ENCODE measurements at regions not wholly inside any gene's neighbourhood (a gene's known extent, or its start where the extent isn't known, plus 50 kb on each side); places are given as distances from the start of the nearest gene placed in this dataset.

- TF ChIP-seq RAD21 (IDR thresholded peaks at IDR 0.05; ENCODE audit: low read depth): no peak
- TF ChIP-seq YY1 (IDR thresholded peaks at IDR 0.05; ENCODE audit: low read depth): no peak
- no peak for TF ChIP-seq REST (IDR thresholded peaks at IDR 0.05; ENCODE audit: low read depth)
- TF ChIP-seq MAX (IDR thresholded peaks at IDR 0.05): no peak
- TF ChIP-seq EP300 (IDR thresholded peaks at IDR 0.05; ENCODE audit: borderline replicate concordance): no peak
- TF ChIP-seq FOXM1 (IDR thresholded peaks at IDR 0.05; ENCODE audit: borderline replicate concordance, low read depth): no peak
These were observed 98.4 kb upstream of the CARMIL1 start for GRCh38 chr6:25180630-25181349.
